Mesodermal cell (in vitro differentiated cells): ENCODE measurements at regions not wholly inside any gene's neighbourhood (a gene's known extent, or its start where the extent isn't known, plus 50 kb on each side); places are given as distances from the start of the nearest gene placed in this dataset.

Experiments
- H3K27ac ChIP-seq: 2 replicates; pipeline ENCODE4 v1.7.0; 2013; ENCODE audit warnings: mild to moderate bottlenecking, low read depth, low read length, moderate library complexity; ENCODE audit not compliant: severe bottlenecking
- H3K36me3 ChIP-seq: 2 replicates; pipeline ENCODE4 v1.7.1; 2013; ENCODE audit warnings: mild to moderate bottlenecking, low read length, moderate library complexity; ENCODE audit not compliant: control insufficient read depth, insufficient read depth
- H3K4me1 ChIP-seq: one replicate; pipeline ENCODE4 v1.7.1; 2013; ENCODE audit warnings: mild to moderate bottlenecking, low read length; ENCODE audit not compliant: insufficient read depth, control insufficient read depth, poor library complexity, severe bottlenecking
- H3K4me3 ChIP-seq: 2 replicates; pipeline ENCODE4 v1.7.0; 2013; ENCODE audit warnings: low read length, control low read depth, mild to moderate bottlenecking; ENCODE audit not compliant: insufficient read depth, poor library complexity, severe bottlenecking; ENCODE audit errors: extremely low read depth
- H3K9me3 ChIP-seq: 2 replicates; pipeline ENCODE4 v1.7.1; 2013; ENCODE audit warnings: mild to moderate bottlenecking, low read length, moderate library complexity; ENCODE audit not compliant: control insufficient read depth
- WGBS, 2 experiments: methylation state at CpG; one replicate each; pipeline ENCODE4 v1.1.5; 2013; ENCODE audit warnings: missing lambda C conversion rate in 2 of 2; ENCODE audit not compliant: insufficient coverage in 2 of 2; 5-methylcytosine and 5-hydroxymethylcytosine counted together

GRCh38 chr3:158882445-158882844, 80.6 kb downstream of the MFSD1 start:
- no peak overlapping the region for H3K27ac ChIP-seq
- no peaks in the 10 kb centered on the region for H3K9me3 ChIP-seq
- 80 to 92% methylated on average over 1 to 4 of the region's 4 CpGs for WGBS, 2 experiments
- H3K4me1 ChIP-seq: no peaks in the 10 kb centered on the region
- H3K36me3 ChIP-seq: no peaks in the 10 kb centered on the region
- no peak overlapping the region for H3K4me3 ChIP-seq

- no peaks in the 10 kb centered on the region for H3K4me1 ChIP-seq
- no peak overlapping the region for H3K4me3 ChIP-seq
- H3K9me3 ChIP-seq: no peaks in the 10 kb centered on the region
- no peaks in the 10 kb centered on the region for H3K36me3 ChIP-seq
- no peak overlapping the region for H3K27ac ChIP-seq
- 83 to 95% methylated on average over 2 of the region's 6 CpGs for WGBS, 2 experiments
These were observed 94.9 kb downstream of the MFSD1 start for GRCh38 chr3:158896729-158897128.

- no peaks in the 10 kb centered on the region for H3K4me1 ChIP-seq
These were observed 104.9 kb downstream of the MFSD1 start for GRCh38 chr3:158906749-158907148.

GRCh38 chr3:158908187-158908734, 106.4 kb downstream of the MFSD1 start:
- H3K9me3 ChIP-seq: no peaks in the 10 kb centered on the region
- H3K4me1 ChIP-seq: no peaks in the 10 kb centered on the region
- no peak overlapping the region for H3K27ac ChIP-seq
- H3K4me3 ChIP-seq: no peak overlapping the region
- 86% methylated on average over 1 of the region's 2 CpGs; no CpG with 5 or more reads in 1 of the 2 experiments for WGBS, 2 experiments
- no peaks in the 10 kb centered on the region for H3K36me3 ChIP-seq

More at GRCh38 chr3:158906749-158907148, 104.9 kb downstream of the MFSD1 start:
- WGBS, 2 experiments: 100% methylated on average over 1 of the region's 1 CpG
- Histone ChIP-seq H3K4me3 (no peak overlapping the region), H3K36me3 (no peaks in the 10 kb centered on the region), H3K27ac (no peak overlapping the region), H3K9me3 (no peaks in the 10 kb centered on the region)

GRCh38 chr3:158909870-158910269, 108.0 kb downstream of the MFSD1 start:
- Histone ChIP-seq H3K27ac (no peak overlapping the region), H3K36me3 (no peaks in the 10 kb centered on the region), H3K4me3 (no peak overlapping the region), H3K4me1 (no peaks in the 10 kb centered on the region), H3K9me3 (no peaks in the 10 kb centered on the region)
- no CpG with 5 or more reads among the region's 2 CpGs for WGBS, 2 experiments

- Histone ChIP-seq H3K4me3 (no peak overlapping the region), H3K9me3 (no peaks in the 10 kb centered on the region), H3K27ac (no peak overlapping the region), H3K4me1 (no peaks in the 10 kb centered on the region), H3K36me3 (no peaks in the 10 kb centered on the region)
- 92 to 100% methylated on average over 1 to 4 of the region's 6 CpGs for WGBS, 2 experiments
These were observed 109.7 kb downstream of the MFSD1 start for GRCh38 chr3:158911586-158911985.

GRCh38 chr3:158912188-158912587, 110.3 kb downstream of the MFSD1 start:
- 83 to 100% methylated on average over 3 of the region's 3 CpGs for WGBS, 2 experiments
- H3K4me1 ChIP-seq: no peaks in the 10 kb centered on the region
- H3K4me3 ChIP-seq: no peak overlapping the region
- H3K27ac ChIP-seq: no peak overlapping the region
- no peaks in the 10 kb centered on the region for H3K9me3 ChIP-seq
- no peaks in the 10 kb centered on the region for H3K36me3 ChIP-seq

- Histone ChIP-seq H3K4me1 (no peaks in the 10 kb centered on the region), H3K4me3 (no peak overlapping the region), H3K36me3 (no peaks in the 10 kb centered on the region), H3K9me3 (no peaks in the 10 kb centered on the region), H3K27ac (no peak overlapping the region)
- 87 to 100% methylated on average over 3 to 4 of the region's 6 CpGs for WGBS, 2 experiments
These were observed 110.8 kb downstream of the MFSD1 start for GRCh38 chr3:158912621-158913020.

- WGBS, 2 experiments: 96 to 100% methylated on average over 4 of the region's 4 CpGs
- Histone ChIP-seq H3K27ac (no peak overlapping the region), H3K9me3 (no peaks in the 10 kb centered on the region), H3K36me3 (no peaks in the 10 kb centered on the region), H3K4me3 (no peak overlapping the region), H3K4me1 (no peaks in the 10 kb centered on the region)
These were observed 114.3 kb downstream of the MFSD1 start for GRCh38 chr3:158916111-158916510.

- no peaks in the 10 kb centered on the region for H3K9me3 ChIP-seq
- H3K27ac ChIP-seq: no peak overlapping the region
- H3K4me3 ChIP-seq: no peak overlapping the region
- H3K36me3 ChIP-seq: no peaks in the 10 kb centered on the region
- 0 to 8% methylated on average over 1 to 2 of the region's 3 CpGs for WGBS, 2 experiments
- no peaks in the 10 kb centered on the region for H3K4me1 ChIP-seq
These were observed 116.2 kb downstream of the MFSD1 start for GRCh38 chr3:158918008-158918407.

- Histone ChIP-seq H3K9me3 (no peaks in the 10 kb centered on the region), H3K4me1 (no peaks in the 10 kb centered on the region), H3K4me3 (no peak overlapping the region), H3K27ac (no peak overlapping the region), H3K36me3 (no peaks in the 10 kb centered on the region)
- WGBS, 2 experiments: 95 to 100% methylated on average over 2 of the region's 2 CpGs
These were observed 116.6 kb downstream of the MFSD1 start for GRCh38 chr3:158918451-158918850.
